ENCODE measurements at regions not wholly inside any gene's neighbourhood (a gene's known extent, or its start where the extent isn't known, plus 50 kb on each side); places are given as distances from the start of the nearest gene placed in this dataset.

- no peak for TF ChIP-seq JUND (IDR thresholded peaks at IDR 0.05; ENCODE audit: low read depth)
- in situ Hi-C loops (cut with HindIII; ENCODE audit: low pct_unique_long_range_greater_than_20kb, low sequenced_read_pairs): no loop called here
These were observed 145.7 kb upstream of the HDAC4 start for GRCh38 chr2:239546541-239546940.

DNA sequence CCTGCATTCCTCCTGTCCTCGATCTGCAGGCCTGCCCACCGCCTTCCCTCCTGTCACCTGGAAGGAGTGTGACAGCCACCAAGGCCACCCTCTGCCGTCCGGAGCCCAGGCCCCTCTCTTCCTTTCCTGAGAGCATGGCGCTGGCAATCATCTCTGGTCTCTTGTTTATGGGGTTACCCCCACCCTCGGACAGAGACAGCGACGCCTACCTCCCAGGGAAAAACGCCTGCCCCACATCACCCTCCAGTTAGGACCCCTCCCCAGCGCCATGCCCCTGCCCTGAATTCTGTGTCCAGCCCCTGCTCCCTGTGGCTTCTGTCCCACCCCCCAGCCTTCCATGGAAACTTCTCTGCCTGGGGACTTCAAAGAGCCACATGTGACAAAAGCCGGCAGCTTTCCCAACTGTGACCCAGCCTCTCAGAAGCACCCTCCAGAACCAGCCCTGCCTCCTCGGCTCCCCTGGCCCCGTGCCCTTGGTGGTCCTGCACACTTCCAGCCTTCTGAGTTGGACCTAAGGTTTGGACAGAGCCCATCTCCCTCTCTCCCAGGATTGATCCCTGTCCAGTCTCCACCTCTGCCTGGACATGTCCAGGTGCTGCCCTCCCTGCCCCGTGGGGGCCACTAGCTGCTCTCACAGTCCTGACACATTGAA lies 145.0 kb upstream of the HDAC4 start:
- DNase-seq (ENCODE audit: low read depth in 1 of 2, low spot score in 1 of 2): no peak
- in situ Hi-C loops (cut with HindIII; ENCODE audit: low pct_unique_long_range_greater_than_20kb, low sequenced_read_pairs): no loop called here
- TF ChIP-seq JUND (IDR thresholded peaks at IDR 0.05; ENCODE audit: low read depth): no peak

More at GRCh38 chr2:239546541-239546940, 145.7 kb upstream of the HDAC4 start:
- DNase-seq (ENCODE audit: low read depth in 1 of 2, low spot score in 1 of 2): no peak

DNA sequence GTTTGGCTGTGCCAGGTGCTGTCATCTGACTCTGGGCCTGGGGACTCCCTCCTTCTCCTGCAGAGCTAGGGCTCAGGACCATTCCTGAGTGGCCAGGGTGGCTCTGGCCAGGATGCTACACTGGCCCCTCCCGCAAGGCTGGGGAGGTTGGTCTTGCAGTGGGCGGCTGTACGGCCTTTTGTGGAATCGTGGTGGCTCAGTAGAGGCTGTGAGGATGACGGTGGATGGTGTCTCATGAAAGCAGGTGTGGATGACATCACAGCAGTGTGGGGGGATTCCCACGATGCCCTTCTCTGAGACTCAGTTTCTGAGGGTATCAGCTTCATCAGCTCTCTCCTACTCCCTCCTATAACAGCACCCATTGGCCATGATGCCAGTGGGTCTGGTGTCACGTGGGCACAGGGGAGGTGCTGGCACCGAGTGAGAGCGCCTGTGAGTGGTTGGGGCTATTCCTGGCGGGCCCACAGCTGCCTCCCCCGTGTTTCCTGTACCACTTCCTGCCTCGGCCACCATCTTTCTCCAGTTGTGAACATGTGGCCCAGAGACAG lies 144.2 kb upstream of the HDAC4 start:
- in situ Hi-C loops (cut with HindIII; ENCODE audit: low pct_unique_long_range_greater_than_20kb, low sequenced_read_pairs): no loop called here
- DNase-seq (ENCODE audit: low read depth in 1 of 2, low spot score in 1 of 2): no peak
- TF ChIP-seq JUND (IDR thresholded peaks at IDR 0.05; ENCODE audit: low read depth): no peak

DNA sequence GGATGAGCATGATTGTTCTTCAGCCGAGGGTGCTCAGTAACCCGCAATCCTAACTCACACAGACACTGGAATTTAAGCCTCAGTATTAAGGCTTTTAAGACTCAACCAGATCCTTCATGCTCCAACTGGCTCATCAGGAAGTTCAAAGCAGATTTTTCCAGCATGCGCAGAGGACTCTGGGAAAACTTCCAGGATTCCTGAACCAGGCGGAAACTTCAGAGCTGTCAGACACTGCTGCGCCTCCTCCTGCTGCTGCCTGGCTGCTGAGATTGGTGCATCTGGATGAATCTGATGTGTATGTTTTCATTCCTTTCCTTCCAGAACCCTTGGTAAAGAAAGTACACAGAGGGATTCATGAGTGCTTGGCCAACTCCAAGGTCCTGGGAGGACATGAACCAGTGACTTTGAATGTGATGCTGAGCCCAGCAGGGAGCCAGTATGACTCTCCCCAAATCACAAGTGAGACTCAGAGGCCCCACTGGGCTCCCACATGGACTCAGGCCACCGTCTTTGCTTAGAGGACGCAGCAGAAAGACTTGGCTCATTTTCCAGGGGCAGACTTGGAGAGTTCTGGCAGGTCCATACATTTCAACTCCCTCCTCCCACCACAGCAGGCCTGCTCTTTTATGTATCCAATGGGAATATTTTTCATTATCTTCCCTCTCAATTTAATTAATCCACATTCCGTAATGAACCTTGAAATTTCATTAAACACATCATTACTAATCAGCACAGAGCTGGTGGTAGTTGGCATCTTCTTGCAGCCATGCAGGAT lies 143.5 kb upstream of the HDAC4 start:
- no peak for TF ChIP-seq JUND (IDR thresholded peaks at IDR 0.05; ENCODE audit: low read depth)
- in situ Hi-C loops (cut with HindIII; ENCODE audit: low pct_unique_long_range_greater_than_20kb, low sequenced_read_pairs): no loop called here
- no peak for DNase-seq (ENCODE audit: low read depth in 1 of 2, low spot score in 1 of 2)

DNA sequence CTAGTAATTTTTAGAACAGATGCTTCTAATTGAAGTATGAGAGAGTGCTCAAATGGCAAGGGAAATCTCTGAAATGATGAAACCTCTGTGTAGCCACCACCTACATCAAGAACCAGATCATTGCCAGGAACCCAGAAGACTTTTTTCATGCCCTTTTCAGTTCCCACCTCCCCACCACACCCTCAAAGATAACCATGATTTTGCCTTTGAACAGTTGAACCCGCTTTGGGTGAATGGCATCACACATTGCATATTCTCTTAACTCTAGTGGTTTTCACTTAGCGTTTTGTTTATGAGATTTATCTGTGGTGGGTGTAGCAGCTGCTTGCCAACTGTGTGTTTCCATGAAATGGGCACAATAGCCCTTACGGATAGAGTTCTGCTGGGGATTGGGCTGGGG lies 142.9 kb upstream of the HDAC4 start:
- no peak for DNase-seq (ENCODE audit: low read depth in 1 of 2, low spot score in 1 of 2)
- TF ChIP-seq JUND (IDR thresholded peaks at IDR 0.05; ENCODE audit: low read depth): no peak
- in situ Hi-C loops (cut with HindIII; ENCODE audit: low pct_unique_long_range_greater_than_20kb, low sequenced_read_pairs): no loop called here

- in situ Hi-C loops (cut with HindIII; ENCODE audit: low pct_unique_long_range_greater_than_20kb, low sequenced_read_pairs): no loop called here
- no peak for TF ChIP-seq JUND (IDR thresholded peaks at IDR 0.05; ENCODE audit: low read depth)
- peak in 1 of 2 experiments; percentile 12 for DNase-seq (ENCODE audit: low read depth in 1 of 2, low spot score in 1 of 2)
These were observed 139.4 kb upstream of the HDAC4 start for GRCh38 chr2:239540174-239540573.

DNA sequence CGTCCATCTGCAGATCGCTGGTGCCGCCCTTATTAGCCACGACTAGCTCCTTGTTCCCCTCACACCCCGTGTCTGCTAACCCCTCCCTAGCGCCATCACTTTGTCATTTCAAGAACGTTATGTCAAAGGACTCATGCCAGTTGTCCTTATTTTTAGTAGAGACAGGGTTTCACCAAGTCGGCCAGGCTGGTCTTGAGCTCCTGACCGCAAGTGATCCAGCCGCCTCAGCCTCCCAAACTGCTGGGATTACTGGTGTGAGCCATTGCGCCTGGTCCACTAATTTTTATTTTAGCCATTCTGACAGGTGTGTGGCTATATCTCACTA lies 138.9 kb upstream of the HDAC4 start:
- in situ Hi-C loops (cut with HindIII; ENCODE audit: low pct_unique_long_range_greater_than_20kb, low sequenced_read_pairs): no loop called here
- no peak for TF ChIP-seq JUND (IDR thresholded peaks at IDR 0.05; ENCODE audit: low read depth)
- DNase-seq (ENCODE audit: low read depth in 1 of 2, low spot score in 1 of 2): no peak

- no peak for TF ChIP-seq JUND (IDR thresholded peaks at IDR 0.05; ENCODE audit: low read depth)
- DNase-seq (ENCODE audit: low read depth in 1 of 2, low spot score in 1 of 2): no peak
- in situ Hi-C loops (cut with HindIII; ENCODE audit: low pct_unique_long_range_greater_than_20kb, low sequenced_read_pairs): no loop called here
These were observed 138.4 kb upstream of the HDAC4 start for GRCh38 chr2:239539083-239539775.

GRCh38 chr2:239538357-239539052 lies 137.7 kb upstream of the HDAC4 start:
- in situ Hi-C loops (cut with HindIII; ENCODE audit: low pct_unique_long_range_greater_than_20kb, low sequenced_read_pairs): no loop called here
- no peak for TF ChIP-seq JUND (IDR thresholded peaks at IDR 0.05; ENCODE audit: low read depth)
- DNase-seq (ENCODE audit: low read depth in 1 of 2, low spot score in 1 of 2): no peak

DNA sequence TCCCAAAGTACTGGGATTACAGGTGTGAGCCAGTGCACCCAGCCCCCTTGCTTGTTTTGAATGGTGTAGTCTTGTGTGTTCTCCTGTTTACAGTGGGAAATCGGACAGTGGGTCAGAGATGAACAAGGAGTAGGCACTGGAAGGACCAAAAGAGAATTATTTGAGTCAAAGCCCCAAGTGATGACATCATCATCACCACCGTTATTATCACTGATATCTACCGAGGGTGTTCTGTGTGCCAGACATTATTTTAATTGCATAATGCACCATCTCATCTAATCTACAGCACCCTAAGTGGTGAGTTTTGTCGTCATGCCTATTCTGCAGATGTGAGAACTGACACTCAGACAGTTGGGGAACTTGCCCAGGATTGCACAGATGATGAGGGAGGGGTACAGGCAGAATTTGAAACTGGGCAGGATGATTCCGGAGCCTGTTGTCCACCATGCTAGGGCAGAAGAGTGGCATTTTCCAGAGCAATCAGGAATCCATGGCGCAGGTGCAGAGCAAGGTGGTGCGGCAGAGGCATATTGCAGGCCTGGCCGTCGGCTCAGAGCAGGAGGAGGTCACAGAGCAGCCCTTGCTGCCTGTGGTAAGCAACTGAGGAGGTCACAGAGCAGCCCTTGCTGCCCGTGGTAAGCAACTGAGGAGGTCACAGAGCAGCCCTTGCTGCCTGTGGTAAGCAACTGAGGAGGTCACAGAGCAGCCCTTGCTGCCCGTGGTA lies 137.0 kb upstream of the HDAC4 start:
- TF ChIP-seq JUND (IDR thresholded peaks at IDR 0.05; ENCODE audit: low read depth): no peak
- no peak for DNase-seq (ENCODE audit: low read depth in 1 of 2, low spot score in 1 of 2)
- in situ Hi-C loops (cut with HindIII; ENCODE audit: low pct_unique_long_range_greater_than_20kb, low sequenced_read_pairs): no loop called here

- in situ Hi-C loops (cut with HindIII; ENCODE audit: low pct_unique_long_range_greater_than_20kb, low sequenced_read_pairs): no loop called here
These were observed 135.4 kb upstream of the HDAC4 start for GRCh38 chr2:239536186-239536585.

More at GRCh38 chr2:239536186-239536585, 135.4 kb upstream of the HDAC4 start:
- no peak for TF ChIP-seq JUND (IDR thresholded peaks at IDR 0.05; ENCODE audit: low read depth)
- no peak for DNase-seq (ENCODE audit: low read depth in 1 of 2, low spot score in 1 of 2)
